Astrocyte (in vitro differentiated cells and primary cell): ENCODE measurements at regions not wholly inside any gene's neighbourhood (a gene's known extent, or its start where the extent isn't known, plus 50 kb on each side); places are given as distances from the start of the nearest gene placed in this dataset.

Experiments
- DNase-seq: peaks from one replicate; pipeline ENCODE4 v3.0.0-alpha.2; 2010; ENCODE audit warnings: low read depth
- FAIRE-seq: peaks from 2 replicates; lab custom pipeline; 2011; peaks lifted over from hg19 to GRCh38; lab: Jason Lieb, UNC
- H2AFZ ChIP-seq: 2 replicates; pipeline ENCODE4 v1.6.0; 2012; ENCODE audit warnings: low read depth, low read length, inconsistent platforms
- H3K27ac ChIP-seq: 2 replicates; pipeline ENCODE4 v1.5.1; 2011; ENCODE audit warnings: low read depth, low read length, inconsistent platforms
- H3K27me3 ChIP-seq: 2 replicates; pipeline ENCODE4 v1.6.0; 2011; ENCODE audit warnings: low read length, inconsistent platforms; ENCODE audit not compliant: insufficient read depth
- H3K36me3 ChIP-seq: 2 replicates; pipeline ENCODE4 v1.5.1; 2011; ENCODE audit warnings: low read length, inconsistent platforms; ENCODE audit not compliant: insufficient read depth
- H3K4me1 ChIP-seq: 2 replicates; pipeline ENCODE4 v1.5.1; 2011; ENCODE audit warnings: low read length, inconsistent platforms; ENCODE audit not compliant: insufficient read depth
- H3K4me2 ChIP-seq: 2 replicates; pipeline ENCODE4 v1.6.0; 2012; ENCODE audit warnings: low read length, inconsistent platforms
- H3K4me3 ChIP-seq: 2 replicates; pipeline ENCODE4 v1.5.1; 2011; ENCODE audit warnings: low read depth, mild to moderate bottlenecking, low read length, inconsistent platforms; ENCODE audit not compliant: insufficient read depth
- H3K79me2 ChIP-seq: 2 replicates; pipeline ENCODE4 v1.6.0; 2012; ENCODE audit warnings: mild to moderate bottlenecking, low read length, inconsistent platforms; ENCODE audit not compliant: insufficient read depth
- H3K9ac ChIP-seq: 2 replicates; pipeline ENCODE4 v1.6.0; 2012; ENCODE audit warnings: mild to moderate bottlenecking, low read length, inconsistent platforms
- H3K9me3 ChIP-seq: 2 replicates; pipeline ENCODE4 v1.5.1; 2012; ENCODE audit warnings: low read depth, mild to moderate bottlenecking, low read length, inconsistent platforms; ENCODE audit not compliant: insufficient read depth
- H4K20me1 ChIP-seq: 2 replicates; pipeline ENCODE4 v1.6.0; 2012; ENCODE audit warnings: low read length, inconsistent platforms; ENCODE audit not compliant: insufficient read depth
- H3K27ac Mint-ChIP-seq: one replicate; pipeline ENCODE4 v1.8.0; 2021; ENCODE audit warnings: mild to moderate bottlenecking, mixed read lengths; ENCODE audit not compliant: unreplicated experiment
- H3K27me3 Mint-ChIP-seq: one replicate; pipeline ENCODE4 v1.8.0; 2021; ENCODE audit warnings: low read depth, mixed read lengths; ENCODE audit not compliant: unreplicated experiment
- H3K36me3 Mint-ChIP-seq: one replicate; pipeline ENCODE4 v1.8.0; 2021; ENCODE audit warnings: low read depth, mixed read lengths; ENCODE audit not compliant: unreplicated experiment
- H3K4me1 Mint-ChIP-seq: one replicate; pipeline ENCODE4 v1.8.0; 2021; ENCODE audit warnings: low read depth, mixed read lengths; ENCODE audit not compliant: unreplicated experiment
- H3K4me3 Mint-ChIP-seq: one replicate; pipeline ENCODE4 v1.8.0; 2021; ENCODE audit warnings: mild to moderate bottlenecking, moderate library complexity, mixed read lengths; ENCODE audit not compliant: unreplicated experiment
- H3K9me3 Mint-ChIP-seq: one replicate; pipeline ENCODE4 v1.8.0; 2021; ENCODE audit warnings: mild to moderate bottlenecking, mixed read lengths; ENCODE audit not compliant: unreplicated experiment
- EZH2 ChIP-seq: IDR thresholded peaks from 2 replicates; pipeline ENCODE4 v1.6.1; 2012; ENCODE audit warnings: mild to moderate bottlenecking, low read length, inconsistent platforms; ENCODE audit not compliant: insufficient read depth
- TF ChIP-seq, protein P1 (sequence below): IDR thresholded peaks from 2 replicates; pipeline ENCODE4 v1.5.1; 2011; ENCODE audit warnings: low read depth, mild to moderate bottlenecking, inconsistent platforms, low read length, moderate library complexity; ENCODE audit not compliant: insufficient read depth

DNA sequence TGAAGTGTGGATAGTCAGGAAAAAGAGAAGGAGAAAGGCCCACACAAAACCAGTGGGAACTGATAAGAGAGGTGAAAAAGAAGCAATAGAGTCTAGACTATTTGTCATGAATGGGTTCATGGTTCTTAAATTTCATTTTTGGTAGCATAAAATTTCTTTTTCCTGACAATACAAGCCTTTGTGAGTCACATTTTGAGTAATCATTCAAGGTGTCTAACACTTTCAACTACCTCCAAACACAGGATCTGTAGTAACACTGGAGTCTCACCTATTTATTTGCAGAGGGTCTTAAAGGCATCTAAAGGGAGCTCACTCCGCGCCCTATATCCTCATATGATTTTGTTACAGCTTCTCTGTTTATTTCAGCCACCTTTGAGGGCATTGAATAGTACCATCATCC, 96.0 kb downstream of the SAMD9 start:
- Histone ChIP-seq H3K9me3 (peaks cover 4% of the 10 kb centered on the region), H2AFZ (no peak overlapping the region), H3K79me2 (no peaks in the 10 kb centered on the region), H3K36me3 (no peaks in the 10 kb centered on the region), H4K20me1 (no peaks in the 10 kb centered on the region), H3K27me3 (no peaks in the 10 kb centered on the region), H3K4me3 (no peak overlapping the region), H3K9ac (no peak overlapping the region), H3K4me2 (no peak overlapping the region), H3K4me1 (no peaks in the 10 kb centered on the region), H3K27ac (no peak overlapping the region)
- Mint-ChIP-seq H3K27ac (no peak overlapping the region), H3K36me3 (peaks cover 2% of the 10 kb centered on the region), H3K27me3 (peaks cover 2% of the 10 kb centered on the region), H3K9me3 (peaks cover 6% of the 10 kb centered on the region), H3K4me3 (no peak overlapping the region), H3K4me1 (peaks cover 11% of the 10 kb centered on the region)
- no peak for FAIRE-seq
- no peak for DNase-seq
- TF ChIP-seq, protein P1, sequence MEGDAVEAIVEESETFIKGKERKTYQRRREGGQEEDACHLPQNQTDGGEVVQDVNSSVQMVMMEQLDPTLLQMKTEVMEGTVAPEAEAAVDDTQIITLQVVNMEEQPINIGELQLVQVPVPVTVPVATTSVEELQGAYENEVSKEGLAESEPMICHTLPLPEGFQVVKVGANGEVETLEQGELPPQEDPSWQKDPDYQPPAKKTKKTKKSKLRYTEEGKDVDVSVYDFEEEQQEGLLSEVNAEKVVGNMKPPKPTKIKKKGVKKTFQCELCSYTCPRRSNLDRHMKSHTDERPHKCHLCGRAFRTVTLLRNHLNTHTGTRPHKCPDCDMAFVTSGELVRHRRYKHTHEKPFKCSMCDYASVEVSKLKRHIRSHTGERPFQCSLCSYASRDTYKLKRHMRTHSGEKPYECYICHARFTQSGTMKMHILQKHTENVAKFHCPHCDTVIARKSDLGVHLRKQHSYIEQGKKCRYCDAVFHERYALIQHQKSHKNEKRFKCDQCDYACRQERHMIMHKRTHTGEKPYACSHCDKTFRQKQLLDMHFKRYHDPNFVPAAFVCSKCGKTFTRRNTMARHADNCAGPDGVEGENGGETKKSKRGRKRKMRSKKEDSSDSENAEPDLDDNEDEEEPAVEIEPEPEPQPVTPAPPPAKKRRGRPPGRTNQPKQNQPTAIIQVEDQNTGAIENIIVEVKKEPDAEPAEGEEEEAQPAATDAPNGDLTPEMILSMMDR = no peak
- no peak for TF ChIP-seq EZH2

DNA sequence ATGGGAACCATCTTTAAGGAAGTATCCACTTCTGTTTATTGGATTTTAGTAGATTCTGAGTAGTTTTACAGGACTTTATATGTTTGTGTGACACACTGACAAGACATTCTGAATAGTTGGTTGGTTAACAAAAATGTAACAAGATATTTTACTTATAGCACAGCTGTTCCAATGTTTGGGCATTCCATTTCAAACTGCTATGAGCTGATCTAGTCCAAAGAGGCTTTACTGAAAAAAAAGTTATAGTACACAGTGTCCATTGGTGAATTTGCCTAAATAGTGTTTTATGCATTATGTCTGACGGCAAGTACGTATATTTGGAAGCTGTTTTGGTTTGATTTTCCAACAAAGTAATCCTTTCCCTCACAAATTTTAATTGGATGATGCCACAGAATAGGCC, 99.1 kb downstream of the SAMD9 start:
- FAIRE-seq = no peak
- H3K9me3 Mint-ChIP-seq = peaks cover 4% of the 10 kb centered on the region
- Histone ChIP-seq H3K4me3 (no peak overlapping the region), H3K27ac (no peak overlapping the region), H3K9ac (no peak overlapping the region), H4K20me1 (no peaks in the 10 kb centered on the region), H3K79me2 (no peaks in the 10 kb centered on the region), H3K4me1 (peaks cover 18% of the 10 kb centered on the region), H2AFZ (no peak overlapping the region), H3K9me3 (peaks cover 3% of the 10 kb centered on the region), H3K36me3 (no peaks in the 10 kb centered on the region), H3K4me2 (no peak overlapping the region), H3K27me3 (no peaks in the 10 kb centered on the region)
- TF ChIP-seq, protein P1 = no peak
- TF ChIP-seq EZH2 = no peak
- DNase-seq = no peak
- H3K27ac Mint-ChIP-seq = no peak overlapping the region
- peaks cover 2% of the 10 kb centered on the region for H3K27me3 Mint-ChIP-seq
- H3K4me3 Mint-ChIP-seq = no peak overlapping the region
- H3K4me1 Mint-ChIP-seq = peaks cover 40% of the 10 kb centered on the region
- H3K36me3 Mint-ChIP-seq = peaks cover 2% of the 10 kb centered on the region

DNA sequence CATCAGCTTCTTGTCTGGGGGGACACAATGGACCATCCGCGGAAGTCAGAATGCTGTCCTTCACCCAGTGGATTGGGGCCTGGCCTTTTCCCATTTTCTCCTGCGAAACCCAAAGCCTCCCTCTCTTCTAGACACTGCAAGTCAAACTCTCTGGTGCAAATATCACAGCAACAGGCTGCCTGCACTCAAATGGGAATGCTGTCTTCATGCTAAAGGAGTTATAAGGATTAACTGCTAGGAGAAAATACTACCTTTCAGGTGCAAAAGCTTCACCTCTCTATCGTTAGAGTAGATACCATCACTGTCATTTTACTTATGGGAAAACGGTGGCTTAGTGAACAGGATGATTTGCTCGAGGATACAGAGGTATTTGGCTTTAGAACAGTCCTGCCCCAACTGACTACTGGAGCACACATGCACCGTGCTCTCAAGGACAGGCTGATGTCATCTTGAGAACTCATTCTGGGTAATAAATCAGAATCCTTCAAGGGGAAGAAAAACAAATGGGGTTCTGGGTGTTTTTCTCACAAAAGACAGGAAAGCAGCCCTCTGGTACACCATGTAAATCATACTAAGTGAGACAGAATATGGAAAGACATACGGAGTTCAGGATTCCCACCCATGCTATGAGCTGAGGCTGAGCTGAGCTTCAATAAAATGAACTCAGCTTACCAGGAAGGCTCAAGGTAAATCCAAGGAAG, 100.9 kb downstream of the SAMD9 start:
- Mint-ChIP-seq H3K27ac (peak overlapping the region; percentile 86), H3K4me1 (peaks cover 51% of the 10 kb centered on the region), H3K9me3 (peaks cover 2% of the 10 kb centered on the region), H3K27me3 (peaks cover 2% of the 10 kb centered on the region), H3K36me3 (no peaks in the 10 kb centered on the region), H3K4me3 (no peak overlapping the region)
- Histone ChIP-seq H3K27ac (no peak overlapping the region), H4K20me1 (no peaks in the 10 kb centered on the region), H3K27me3 (no peaks in the 10 kb centered on the region), H3K4me3 (no peak overlapping the region), H3K9ac (no peak overlapping the region), H3K36me3 (no peaks in the 10 kb centered on the region), H3K4me2 (no peak overlapping the region), H2AFZ (peak overlapping the region; percentile 42), H3K9me3 (no peaks in the 10 kb centered on the region), H3K79me2 (no peaks in the 10 kb centered on the region), H3K4me1 (peaks cover 27% of the 10 kb centered on the region)
- DNase-seq (no peak), FAIRE-seq (no peak)
- TF ChIP-seq, protein P1 = no peak
- TF ChIP-seq EZH2 = no peak
